SIG-M5 (cell line): ENCODE measurements at regions not wholly inside any gene's neighbourhood (a gene's known extent, or its start where the extent isn't known, plus 50 kb on each side); places are given as distances from the start of the nearest gene placed in this dataset.
"Not testable (repeated sequence)": the region's sequence is repeated elsewhere in the genome, so short reads cannot be mapped to it uniquely, and the experiment has no call there.

Source experiments
- DNase-seq: peaks from one replicate; lab custom pipeline; 2025; lab: John Stamatoyannopoulos, UW

- no peak for DNase-seq
Observed at GRCh38 chr4:12692815-12693214, 791.3 kb downstream of the RAB28 start.

GRCh38 chr4:12691168-12691567, 793.0 kb downstream of the RAB28 start:
- no peak for DNase-seq

DNA sequence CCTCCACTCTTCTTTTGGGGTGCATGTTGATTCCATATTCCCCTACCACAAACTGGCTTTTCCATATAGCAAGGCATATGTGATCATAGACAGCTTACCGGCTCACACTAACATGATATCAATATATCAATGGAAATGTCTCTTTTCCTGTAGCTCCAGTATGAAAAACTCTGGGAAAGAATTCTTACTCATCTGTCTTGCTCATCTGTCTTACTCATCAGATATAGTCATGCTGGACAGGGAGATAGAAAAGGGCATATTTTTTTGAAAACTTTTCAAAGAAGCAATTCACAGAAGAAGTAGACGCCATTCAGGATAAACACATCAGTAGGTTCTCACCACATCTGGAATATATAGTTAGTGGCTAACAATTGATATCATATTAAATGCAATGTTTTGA, 794.7 kb downstream of the RAB28 start:
- no peak for DNase-seq

GRCh38 chr4:12679217-12679616, 804.9 kb downstream of the RAB28 start:
- no peak for DNase-seq

DNA sequence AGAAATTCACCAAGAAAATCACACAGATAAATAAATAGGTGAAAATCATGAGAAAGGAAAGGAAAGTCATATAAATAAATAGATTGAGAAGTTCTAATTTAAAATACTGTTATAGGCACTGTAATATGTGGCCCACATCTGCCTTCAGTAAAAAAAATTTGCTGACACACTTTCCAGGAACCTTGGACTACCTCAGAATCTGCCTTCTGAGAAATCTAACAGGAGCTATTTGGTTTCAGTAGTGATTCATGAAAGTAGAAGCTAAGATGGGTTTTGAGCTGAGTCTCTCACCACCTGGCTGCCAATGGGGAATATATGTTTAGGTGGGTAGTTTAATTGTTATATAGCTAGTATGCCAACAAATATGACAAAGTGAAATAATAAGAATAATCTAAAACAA, 810.0 kb downstream of the RAB28 start:
- DNase-seq: no peak

GRCh38 chr4:12672303-12672702, 811.8 kb downstream of the RAB28 start:
- no peak for DNase-seq

DNA sequence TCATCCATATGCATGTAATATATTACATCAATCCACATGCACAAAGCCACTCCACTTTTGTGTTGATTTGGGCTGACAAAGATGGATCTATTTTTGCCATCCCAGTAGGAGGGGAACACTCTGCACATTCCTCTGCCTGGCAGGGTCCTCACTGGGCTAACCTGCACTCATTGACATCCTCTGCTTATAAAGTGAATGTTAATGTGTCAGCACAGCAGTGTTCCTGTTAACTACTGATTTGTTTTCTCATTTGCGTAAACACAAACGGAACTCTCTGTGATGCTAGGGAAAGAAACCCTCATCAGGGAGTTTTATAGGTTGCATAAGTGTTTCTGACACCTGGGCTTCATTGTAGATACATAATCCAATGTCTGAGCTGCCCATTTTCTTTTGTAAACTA, 826.0 kb downstream of the RAB28 start:
- DNase-seq: no peak

GRCh38 chr4:12651876-12652275, 832.3 kb downstream of the RAB28 start:
- no peak for DNase-seq

DNA sequence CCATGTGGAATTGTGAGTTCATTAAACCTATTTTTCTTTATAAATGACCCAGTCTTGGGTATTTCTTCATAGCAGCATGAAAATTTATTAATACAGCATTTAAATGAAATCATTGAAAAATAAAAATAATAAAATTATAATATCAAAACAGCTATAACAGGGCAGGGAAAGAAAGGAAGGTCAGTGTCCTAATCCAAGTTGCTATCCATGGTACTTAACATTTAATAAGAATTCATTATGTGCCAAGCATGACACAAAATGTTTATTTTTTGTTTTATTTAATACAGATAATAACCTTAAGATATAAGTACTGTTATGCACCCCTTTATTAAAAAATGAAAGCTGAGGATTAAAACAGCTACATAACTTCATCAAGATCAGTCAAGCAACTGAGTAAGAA, 838.4 kb downstream of the RAB28 start:
- no peak for DNase-seq

GRCh38 chr4:12644261-12644660, 839.9 kb downstream of the RAB28 start:
- DNase-seq: no peak

- no peak for DNase-seq
Observed at GRCh38 chr4:12636191-12636590, 847.9 kb downstream of the RAB28 start.

DNA sequence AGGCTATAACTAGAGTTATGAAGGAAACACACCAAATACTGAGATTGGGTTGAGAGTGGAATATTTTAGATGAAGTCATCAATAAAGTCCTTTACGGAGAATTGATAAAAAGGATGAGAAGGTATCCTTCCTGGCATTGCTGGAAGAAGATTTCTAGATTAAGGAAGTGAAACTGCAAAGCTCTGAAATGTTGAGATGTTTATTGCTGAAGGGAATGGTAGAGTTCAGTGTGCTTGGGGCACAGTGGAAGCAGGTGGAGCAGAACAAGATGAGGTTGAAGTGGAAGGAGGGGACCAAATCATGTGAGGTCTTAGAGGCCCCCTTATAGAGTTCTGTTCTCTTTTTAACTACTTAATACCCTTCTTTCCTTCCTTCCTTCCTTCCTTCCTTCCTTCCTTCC, 848.5 kb downstream of the RAB28 start:
- DNase-seq: no peak

DNA sequence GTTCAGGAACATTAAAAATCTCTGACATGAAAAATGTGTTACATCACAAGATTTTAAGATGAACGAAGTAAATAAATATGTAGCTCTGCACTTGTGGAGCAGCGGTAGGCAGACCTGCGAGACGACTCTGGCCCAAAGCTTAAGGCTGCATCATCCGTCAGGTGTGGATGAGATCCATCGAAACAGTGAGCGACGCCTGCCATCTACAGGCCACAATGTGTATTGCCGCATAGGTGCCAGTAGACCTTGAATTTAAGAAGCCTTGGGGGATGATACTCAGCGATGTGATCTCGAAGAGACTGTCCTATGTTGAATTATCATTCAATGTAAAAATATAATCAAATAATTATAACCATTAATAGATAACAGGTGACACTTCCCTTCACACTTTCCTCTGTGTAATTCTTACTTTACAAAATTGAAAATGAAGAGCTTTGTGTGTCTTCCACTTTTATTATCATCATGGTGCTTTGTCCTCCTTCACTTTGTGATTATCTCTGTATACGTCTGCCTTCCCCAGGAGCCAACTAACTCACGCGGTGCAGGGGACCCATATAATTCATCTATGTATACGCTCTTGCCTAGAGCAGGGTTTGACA, 851.0 kb downstream of the RAB28 start:
- no peak for DNase-seq

GRCh38 chr4:12615822-12616221, 868.3 kb downstream of the RAB28 start:
- no peak for DNase-seq

GRCh38 chr4:12612876-12613275, 871.3 kb downstream of the RAB28 start:
- no peak for DNase-seq

GRCh38 chr4:12609212-12609875, 874.8 kb downstream of the RAB28 start:
- DNase-seq: not testable (repeated sequence)

- DNase-seq: no peak
Observed at GRCh38 chr4:12595986-12596385, 888.2 kb downstream of the RAB28 start.

DNA sequence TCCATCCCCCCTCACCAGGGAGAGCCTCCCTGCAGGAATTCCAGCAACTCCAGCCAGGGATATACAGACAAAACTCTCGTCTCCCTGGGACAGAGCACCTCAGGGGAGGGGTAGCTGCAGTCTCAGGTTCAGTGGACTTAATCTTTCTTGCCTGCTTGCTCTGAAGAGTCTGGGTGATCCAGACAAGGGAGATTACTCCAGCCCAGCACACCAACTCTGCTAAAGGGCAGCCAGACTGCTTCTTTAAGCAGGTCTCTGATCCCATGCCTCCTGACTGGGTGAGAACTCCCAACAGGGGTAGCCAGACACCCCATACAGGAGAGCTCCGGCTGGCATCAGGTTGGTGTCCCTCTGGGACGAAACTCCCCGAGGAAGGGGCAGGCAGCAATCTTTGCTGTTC, 888.7 kb downstream of the RAB28 start:
- DNase-seq: no peak

DNA sequence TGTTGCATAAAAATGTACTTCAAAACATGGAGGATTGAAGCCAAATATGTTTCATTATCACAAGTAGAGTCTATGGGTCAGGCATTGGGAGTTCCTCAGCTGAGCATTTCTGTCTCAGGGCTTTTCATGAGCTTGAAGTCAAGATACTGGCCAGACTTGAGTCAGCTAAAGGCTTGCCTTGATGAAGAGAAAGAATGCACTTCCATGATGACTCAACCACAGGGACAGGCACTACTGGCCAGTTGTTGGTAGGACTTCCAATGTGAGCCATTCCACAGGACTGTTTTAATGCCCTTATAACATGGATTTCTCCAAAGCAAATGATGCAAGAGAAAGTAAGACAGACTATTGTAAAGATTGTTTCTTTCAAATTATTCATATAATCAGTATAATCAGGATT, 895.6 kb downstream of the RAB28 start:
- no peak for DNase-seq

DNA sequence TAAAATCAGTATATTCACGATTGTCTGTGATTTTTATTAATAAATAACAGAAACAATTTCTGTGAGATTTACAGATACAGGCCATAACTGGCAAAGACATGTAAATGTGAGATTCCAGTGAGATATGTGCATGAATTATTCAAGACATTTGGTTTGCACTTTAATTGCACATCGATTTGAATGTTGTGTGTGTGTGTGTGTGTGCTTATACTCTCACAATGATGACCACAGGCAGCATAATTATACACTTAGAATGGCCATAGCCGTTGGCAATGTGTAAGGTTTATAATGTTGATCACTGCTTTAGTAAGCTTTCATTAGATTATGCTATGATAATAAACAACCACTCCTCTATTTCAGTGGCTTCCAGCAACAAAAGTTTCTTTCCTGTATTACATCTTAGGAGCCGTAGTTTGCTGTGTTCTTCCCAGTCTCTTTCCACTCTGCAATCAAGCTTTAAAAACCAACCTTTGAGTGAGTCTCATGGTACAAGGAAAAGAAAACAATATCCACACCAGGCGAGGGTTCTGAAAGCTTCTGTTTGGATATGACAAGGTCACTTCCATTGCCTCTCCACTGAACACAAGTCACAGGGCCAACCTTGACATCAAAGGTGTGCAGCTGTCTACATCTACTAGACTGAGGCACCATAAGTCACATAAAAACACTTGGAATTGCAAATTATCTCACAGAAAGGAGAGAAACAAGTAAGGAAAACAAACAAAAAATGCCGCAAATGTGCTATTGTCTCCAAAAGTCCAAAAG, 897.7 kb downstream of the RAB28 start:
- DNase-seq: no peak

DNA sequence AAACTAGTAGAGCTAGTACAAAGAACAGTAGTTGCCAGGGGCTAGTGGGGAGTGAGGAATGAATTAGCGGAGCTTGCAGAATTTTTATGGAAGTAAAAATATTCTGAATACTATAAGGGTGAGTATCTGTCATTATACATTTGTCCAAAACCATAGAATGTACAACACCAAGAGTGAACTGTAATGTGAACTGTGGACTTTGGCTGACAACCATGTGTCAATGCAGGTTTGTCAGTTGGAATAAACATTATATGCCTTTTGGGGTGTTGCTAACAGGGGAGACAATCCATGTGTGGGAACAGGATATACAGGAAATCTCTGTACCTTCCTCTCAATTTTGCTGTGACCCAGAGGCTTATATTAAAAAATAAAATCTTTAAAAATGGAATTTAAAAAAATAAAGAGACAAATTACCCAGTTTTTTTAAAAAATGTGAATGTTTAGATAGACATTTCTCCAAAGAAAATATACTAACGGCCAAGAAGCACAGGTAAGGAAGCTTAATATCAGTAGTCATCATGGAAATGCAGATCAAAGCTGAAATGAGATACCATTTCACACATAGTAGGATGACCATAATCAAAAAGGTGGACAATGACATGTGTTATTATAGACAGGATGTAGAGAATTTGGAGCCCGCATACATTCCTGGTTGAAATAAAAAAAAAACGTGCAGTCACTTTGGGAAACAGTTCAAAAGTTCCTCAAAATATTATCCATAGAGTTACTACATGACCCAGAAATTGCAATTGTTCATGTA, 899.8 kb downstream of the RAB28 start:
- DNase-seq: no peak

GRCh38 chr4:12583275-12583674, 900.9 kb downstream of the RAB28 start:
- no peak for DNase-seq

- no peak for DNase-seq
Observed at GRCh38 chr4:12580787-12581186, 903.4 kb downstream of the RAB28 start.
